Cardiac fibroblast (primary cell): ENCODE measurements at regions not wholly inside any gene's neighbourhood (a gene's known extent, or its start where the extent isn't known, plus 50 kb on each side); places are given as distances from the start of the nearest gene placed in this dataset.

Experiments
- DNase-seq, 2 donors: peaks; one replicate each; pipeline versions ENCODE4 v3.0.0 to v3.0.0-alpha.2; 2010; ENCODE audit warnings: low read depth in 2 of 2
- H3K4me3 ChIP-seq, 2 donors: replicated peaks in 1 of 2; 1 replicate in 1 of 2; 2 replicates in 1 of 2; pipeline ENCODE4 v1.5.1; 2011; ENCODE audit warnings: low read depth in 2 of 2, low read length in 2 of 2, mild to moderate bottlenecking in 2 of 2, moderate library complexity in 1 of 2
- TF ChIP-seq, protein P1 (sequence below): IDR thresholded peaks from one replicate; pipeline ENCODE4 v1.5.1; 2011; ENCODE audit warnings: low read depth, mild to moderate bottlenecking, low read length, inconsistent platforms

DNA sequence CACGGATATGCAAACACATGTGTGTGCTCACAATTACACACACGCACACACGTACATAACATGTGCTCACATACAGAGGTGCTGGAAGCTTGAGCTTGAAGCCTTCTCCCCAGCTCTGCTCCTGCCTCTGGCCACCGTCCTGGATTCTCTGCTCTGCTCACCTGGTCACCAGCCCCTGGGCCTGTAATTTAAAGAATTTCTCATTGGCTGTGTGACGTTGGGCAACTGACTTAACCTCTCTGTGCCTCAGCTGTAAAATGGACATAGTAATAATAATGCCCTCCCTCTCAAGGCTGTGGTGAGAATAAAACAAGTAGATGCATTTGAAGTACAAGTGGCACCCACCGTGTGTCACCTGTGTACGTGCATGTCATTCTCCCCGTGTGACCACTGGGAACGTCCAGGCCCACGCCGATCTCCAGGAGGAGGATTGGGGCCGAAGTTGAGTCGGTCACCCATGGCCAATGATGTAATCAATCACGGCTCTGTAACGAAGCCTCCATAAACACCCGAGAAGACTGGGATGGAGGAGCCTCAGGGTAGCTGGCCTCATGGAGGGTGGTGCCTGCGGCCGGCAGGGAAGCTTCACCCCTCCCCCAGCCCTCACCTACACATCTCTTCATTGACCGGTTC, 160.9 kb upstream of the AFDN start:
- H3K4me3 ChIP-seq, result no peak overlapping the region
- TF ChIP-seq, protein P1, sequence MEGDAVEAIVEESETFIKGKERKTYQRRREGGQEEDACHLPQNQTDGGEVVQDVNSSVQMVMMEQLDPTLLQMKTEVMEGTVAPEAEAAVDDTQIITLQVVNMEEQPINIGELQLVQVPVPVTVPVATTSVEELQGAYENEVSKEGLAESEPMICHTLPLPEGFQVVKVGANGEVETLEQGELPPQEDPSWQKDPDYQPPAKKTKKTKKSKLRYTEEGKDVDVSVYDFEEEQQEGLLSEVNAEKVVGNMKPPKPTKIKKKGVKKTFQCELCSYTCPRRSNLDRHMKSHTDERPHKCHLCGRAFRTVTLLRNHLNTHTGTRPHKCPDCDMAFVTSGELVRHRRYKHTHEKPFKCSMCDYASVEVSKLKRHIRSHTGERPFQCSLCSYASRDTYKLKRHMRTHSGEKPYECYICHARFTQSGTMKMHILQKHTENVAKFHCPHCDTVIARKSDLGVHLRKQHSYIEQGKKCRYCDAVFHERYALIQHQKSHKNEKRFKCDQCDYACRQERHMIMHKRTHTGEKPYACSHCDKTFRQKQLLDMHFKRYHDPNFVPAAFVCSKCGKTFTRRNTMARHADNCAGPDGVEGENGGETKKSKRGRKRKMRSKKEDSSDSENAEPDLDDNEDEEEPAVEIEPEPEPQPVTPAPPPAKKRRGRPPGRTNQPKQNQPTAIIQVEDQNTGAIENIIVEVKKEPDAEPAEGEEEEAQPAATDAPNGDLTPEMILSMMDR, result no peak
- no peak for DNase-seq

DNA sequence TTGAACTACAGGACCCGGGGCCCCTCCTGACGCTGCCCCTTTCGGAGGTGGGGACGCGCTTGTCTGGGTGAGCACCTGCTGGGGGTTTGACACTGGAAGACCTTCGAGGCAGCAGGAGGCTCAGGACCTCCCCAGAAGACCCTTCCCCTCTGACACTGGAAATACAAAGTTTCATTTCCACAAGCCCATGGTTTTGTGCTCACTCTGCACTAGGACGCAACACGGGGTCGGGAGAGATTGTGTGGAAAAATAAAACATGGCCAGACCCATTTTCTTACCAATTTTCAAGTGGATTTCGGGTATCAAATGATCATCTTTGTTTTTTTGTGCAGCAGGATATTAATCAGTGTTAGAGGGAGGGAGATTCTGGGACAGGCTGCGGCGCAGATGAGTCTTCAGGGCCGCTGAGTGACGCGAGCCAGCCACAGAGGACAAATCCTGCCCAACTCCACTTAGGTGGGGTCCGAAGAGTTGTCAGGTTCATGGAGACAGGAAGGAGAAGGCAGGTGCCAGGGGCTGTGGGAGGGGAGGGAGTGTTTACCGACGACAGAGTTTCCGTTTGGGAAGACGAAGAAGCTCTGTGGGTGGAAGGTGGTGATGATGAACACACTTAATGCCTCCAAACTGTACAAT, 160.0 kb upstream of the AFDN start:
- TF ChIP-seq, protein P1, result no peak
- DNase-seq, result no peak
- H3K4me3 ChIP-seq, result no peak overlapping the region

DNA sequence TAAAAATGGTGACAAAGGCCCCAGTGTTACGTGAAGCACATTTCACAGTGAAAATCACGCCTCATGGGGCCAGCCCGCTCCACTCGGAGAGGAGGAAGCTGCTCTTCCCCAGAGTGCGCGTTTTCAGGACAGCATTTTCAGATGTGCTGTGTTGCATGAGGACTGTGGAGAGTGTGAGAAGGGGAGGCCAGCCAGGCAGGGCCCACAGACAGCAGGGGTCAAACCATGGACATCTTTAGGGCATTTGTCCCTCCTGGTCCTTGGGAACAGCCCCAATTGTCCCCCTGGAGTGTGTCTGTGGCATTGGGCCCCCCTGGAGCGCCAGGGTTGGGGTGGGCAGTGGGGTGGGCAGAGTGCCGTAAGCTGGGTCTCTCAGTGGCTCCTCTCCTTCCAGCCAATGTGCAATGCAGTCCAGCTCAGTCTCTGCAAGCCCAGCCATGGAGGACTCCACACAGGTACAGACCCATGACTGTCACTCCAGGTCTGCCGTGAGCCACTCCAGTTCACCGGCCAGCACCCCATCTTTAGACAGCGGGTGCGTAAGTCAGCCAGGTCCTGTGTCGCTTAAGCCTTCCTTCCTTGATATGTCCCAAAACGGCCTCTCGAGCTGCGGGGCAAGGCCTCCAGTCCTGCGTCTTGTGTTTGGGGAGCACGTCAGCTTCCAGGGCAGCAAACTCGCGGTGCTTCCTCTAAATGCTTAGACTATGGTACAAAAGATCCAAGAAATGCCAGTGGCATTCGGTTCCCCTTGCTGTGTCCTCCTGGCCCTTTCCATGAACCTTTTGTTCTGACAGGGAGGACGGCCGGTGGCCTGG, 159.3 kb upstream of the AFDN start:
- no peak overlapping the region for H3K4me3 ChIP-seq
- no peak for DNase-seq
- TF ChIP-seq, protein P1, result no peak

DNA sequence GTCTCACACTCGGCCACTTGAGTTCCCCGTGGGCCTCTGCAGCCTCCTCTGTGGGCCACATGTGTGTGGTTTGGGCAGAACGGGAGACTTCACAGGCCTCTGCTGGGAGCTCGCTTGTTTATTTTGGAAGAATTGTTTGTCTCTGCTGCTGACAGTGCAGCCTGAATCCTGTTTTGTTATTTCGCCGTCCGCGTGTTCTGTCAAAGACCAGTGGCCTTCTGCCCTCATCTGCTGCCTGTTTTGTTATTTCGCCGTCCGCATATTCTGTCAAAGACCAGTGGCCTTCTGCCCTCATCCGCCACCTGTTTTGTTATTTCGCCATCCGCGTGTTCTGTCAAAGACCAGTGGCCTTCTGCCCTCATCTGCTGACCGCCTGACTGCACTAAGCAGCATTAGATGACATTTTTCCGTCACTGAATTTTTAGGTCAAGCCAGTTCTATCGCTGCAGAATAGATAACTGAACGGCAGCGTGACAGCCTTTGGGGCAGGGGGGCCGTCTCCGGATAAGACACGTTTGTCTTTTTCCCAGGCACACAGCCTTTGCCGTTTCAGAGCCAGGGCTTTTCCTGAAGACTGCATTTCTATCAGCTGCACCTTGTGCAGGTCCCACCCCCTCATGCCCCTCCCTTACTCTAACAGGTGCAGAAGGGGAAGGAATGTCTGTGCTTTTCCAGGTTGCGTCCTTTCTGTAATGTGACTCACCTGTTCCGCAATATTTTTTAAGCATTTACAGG, 158.5 kb upstream of the AFDN start:
- no peak for DNase-seq
- no peak overlapping the region for H3K4me3 ChIP-seq
- TF ChIP-seq, protein P1, result no peak

DNA sequence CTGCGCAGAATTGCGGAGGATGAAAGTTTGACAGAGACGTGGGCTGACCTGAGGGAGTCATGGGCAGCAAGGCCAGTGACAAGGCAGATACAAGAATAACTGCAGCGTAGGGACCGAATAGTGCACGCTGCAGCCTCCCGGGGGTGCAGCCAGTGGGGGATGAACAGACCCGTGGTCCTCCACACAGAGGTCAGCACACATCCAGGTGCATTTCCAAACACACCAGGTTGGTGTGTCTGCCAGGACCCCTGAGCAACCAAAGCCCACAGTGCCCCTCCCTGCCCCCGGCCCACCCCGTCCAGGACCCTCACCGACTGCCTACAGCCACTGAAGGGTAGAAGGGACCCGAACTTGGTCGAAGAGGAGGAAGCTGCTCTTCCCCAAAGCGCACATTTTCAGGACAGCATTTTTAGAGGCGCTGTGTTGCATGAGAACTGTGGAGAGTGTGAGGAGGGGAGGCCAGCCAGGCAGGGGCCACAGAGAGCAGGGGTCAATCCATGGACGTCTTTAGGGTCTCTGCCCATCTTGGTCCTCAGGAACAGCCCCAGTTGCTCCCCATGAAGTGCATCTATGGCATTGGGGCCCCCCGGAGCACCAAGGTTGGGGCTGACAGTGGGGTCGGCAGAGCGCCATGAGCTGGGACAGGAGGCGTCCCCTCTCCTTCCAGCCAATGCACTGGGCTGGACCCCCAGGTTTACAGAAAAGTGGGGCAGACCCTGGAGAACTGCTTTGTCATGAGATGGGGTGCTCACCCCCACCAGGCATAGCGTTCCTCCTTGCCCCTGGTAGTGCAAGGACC, 157.8 kb upstream of the AFDN start:
- H3K4me3 ChIP-seq, result no peak overlapping the region
- TF ChIP-seq, protein P1, result no peak
- no peak for DNase-seq

DNA sequence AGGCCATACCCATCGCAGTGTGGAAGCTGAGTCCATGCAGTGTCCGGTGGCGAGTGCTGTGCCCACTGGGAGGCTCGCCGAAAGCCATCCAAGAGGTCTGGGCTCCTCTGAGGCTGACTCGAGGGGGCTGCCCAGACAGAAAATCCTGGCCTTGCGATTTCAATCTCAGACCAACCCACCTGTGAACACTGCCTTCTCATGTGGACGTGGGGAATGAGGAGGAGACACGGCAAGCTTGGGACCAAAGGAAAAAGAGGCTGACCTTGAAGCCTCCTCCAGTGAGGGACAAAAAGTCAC, 157.2 kb upstream of the AFDN start:
- TF ChIP-seq, protein P1, result no peak
- H3K4me3 ChIP-seq, result no peak overlapping the region
- DNase-seq, result no peak
